ENCODE measurements at regions not wholly inside any gene's neighbourhood (a gene's known extent, or its start where the extent isn't known, plus 50 kb on each side); places are given as distances from the start of the nearest gene placed in this dataset.
"Not testable (repeated sequence)": the region's sequence is repeated elsewhere in the genome, so short reads cannot be mapped to it uniquely, and the experiment has no call there.

DNA sequence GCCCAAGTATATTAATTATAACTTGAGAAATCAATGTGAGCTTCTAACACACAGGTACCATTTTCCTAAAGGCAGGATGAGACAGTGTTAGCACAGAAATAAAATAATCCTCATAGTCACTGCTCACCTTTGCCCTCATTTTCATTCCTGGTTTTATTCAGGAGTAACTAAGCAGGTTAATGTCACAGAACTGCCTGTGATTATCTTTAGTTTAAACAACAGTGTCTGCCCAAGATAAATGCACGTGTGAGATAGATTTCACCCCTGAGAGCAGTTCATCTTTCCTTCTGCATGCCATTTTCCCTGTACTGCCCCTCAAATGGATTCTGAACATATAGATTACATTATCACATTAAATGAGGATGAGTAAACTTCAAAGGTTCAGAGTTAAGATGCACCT lies 250.7 kb downstream of the RMST start:
- no peak for DNase-seq (ENCODE audit: low read depth)

DNA sequence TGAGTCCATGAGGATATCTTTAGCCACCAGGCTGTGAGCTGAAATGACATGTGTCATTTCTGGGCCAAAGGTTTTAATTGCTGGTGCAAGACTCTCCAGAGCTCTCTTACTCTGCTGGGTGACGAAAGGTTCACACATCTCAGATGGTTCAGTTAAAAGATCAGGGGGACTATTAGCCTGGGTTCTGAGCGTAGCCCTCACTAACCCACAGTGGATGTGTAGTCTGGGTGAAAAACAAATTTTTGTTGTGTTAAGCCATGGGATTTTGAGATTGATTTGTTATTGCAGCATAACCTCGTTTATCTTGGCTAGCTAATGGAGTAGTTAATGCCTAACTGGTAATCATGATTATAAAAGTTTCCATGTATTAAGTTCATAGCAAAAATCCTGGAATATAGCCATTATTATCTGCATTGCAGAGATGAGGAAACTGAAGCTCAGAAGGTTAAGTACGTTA lies 251.5 kb downstream of the RMST start:
- no peak for DNase-seq (ENCODE audit: low read depth)

DNA sequence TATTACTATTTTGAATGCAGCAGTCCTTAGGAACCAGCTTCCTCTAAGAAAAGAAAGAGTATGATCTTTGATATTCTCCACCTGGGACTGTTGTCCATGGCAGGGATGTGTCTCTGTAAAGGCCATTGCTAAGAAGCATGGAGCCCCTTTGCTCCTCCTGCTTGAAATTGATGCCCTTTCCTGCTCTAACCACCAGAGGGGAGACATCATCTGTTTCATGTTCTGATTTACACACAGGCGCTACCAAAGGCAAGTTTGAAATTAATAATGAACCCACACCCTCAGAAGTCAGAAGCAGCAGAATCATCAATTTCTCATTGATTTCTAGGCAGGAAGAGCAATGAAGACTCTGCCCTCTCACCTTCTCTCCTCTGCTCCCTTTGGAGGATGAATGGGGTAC lies 253.8 kb downstream of the RMST start:
- DNase-seq (ENCODE audit: low read depth) = no peak

DNA sequence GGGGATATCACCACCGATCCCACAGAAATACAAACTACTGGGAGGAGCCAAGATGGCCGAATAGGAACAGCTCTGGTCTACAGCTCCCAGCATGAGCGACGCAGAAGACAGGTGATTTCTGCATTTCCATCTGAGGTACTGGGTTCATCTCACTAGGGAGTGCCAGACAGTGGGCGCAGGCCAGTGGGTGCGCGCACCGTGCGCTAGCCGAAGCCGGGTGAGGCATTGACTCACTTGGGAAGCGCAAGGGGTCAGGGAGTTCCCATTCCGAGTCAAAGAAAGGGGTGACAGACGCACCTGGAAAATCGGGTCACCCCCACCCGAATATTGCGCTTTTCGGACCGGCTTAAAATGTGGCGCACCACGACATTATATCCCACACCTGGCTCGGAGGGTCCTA lies 261.2 kb downstream of the RMST start:
- DNase-seq (ENCODE audit: low read depth) = not testable (repeated sequence)

DNA sequence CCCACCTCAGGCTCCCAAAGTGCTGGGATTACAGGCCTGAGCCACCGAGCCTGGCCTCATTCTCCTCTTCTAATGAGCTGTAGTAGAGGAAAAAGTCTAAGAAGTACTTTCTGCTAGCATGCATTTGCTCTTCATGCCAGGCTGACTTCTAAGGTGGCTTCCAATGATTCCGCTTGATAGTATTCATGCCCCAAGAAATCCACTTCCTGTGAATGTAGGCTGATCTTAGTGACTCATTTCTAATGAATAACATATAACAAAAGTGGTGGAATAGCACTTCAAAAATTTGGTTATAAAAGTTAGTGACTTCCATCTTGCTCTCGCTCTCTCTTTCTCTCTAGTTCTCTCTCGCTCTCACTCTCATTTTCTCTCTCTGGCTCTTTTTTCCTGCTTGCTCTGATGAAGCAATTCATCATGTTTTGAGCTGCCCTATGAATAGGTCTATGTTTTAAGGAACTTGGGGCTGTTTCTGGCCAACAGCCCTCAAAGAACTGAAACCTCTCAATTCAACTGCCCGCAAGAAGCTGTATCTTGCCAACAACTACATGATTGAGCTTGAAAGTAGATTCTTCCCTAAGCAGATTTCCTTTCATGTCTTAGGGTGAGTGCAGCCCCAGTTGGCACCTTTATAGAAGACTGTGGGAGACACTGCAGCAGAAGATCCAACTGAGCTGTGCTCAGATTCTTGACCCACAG lies 282.9 kb downstream of the RMST start:
- DNase-seq (ENCODE audit: low read depth) = no peak

DNA sequence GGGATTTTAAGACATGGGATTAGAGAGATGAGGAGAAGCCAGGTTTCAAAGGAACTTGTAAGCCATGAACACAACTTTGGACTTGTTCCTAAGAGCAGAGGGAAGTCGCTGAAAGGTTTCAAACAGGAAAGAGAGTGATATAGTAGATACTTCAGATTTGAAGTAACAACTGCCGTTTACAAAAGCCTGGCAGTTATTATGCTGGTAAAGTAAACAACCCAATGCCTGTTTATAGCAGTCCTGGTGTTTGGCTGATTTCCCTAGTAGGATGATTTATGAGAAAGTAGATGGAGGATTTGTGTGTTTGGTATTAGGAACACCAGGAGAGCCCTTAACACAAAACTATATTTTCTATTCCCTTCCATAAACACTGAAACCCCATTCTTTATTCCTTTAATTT lies 285.7 kb downstream of the RMST start:
- DNase-seq (ENCODE audit: low read depth) = no peak

DNA sequence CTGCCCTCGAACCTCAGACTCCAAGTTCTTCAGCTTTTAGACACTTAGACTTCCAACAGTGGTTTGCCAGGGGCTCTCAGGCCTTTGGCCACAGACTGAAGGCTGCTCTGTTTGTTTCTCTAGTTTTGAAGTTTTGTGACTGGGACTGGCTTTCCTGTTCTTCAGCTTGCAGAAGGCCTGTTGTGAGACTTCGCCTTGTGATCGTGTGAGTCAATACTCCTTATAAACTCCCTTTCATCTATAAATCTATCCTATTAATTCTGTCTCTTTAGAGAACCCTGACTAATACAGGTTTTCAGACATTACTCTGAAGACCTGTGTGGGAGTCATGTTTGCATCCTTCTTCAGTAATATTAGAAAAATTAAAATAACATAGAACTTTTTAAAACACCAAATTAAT lies 289.1 kb downstream of the RMST start:
- no peak for DNase-seq (ENCODE audit: low read depth)

DNA sequence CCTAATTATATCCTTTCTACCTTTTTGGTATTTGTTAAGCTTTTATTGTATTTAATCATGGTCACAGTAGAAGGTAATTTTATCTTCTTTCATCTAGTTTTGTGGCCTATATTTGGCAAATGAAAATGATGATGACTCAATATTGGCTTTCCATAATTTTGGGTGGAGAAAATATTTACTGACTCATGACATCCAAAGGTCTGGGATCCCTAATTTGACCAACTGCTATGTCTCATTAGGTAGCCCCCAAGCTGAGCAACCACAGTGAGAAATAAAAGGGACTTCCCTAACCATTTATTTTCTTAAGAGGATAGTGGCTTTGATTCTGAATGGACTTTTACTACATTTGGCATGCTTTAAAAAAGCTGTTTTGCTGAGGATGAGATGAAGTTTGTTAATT lies 289.5 kb downstream of the RMST start:
- DNase-seq (ENCODE audit: low read depth) = no peak

DNA sequence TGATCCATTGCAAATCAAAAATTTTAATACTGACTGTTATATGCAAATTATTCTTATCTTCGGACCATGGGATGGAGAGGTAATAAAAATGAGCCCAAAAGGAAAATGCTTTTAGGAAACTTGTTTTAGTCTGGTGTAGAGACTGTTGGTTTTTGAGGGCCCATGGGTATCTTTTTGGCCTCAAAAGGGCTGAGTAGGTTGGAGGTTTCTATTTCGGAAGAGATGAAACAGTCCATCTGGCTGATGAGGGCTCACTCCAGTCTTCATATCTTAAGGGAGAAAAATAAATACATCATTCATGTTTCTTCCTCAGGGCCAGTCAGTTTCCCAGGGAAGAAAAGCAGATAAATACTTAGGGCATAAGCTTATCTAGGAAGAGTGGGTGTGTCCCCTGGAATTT lies 290.7 kb downstream of the RMST start:
- DNase-seq (ENCODE audit: low read depth) = no peak

DNA sequence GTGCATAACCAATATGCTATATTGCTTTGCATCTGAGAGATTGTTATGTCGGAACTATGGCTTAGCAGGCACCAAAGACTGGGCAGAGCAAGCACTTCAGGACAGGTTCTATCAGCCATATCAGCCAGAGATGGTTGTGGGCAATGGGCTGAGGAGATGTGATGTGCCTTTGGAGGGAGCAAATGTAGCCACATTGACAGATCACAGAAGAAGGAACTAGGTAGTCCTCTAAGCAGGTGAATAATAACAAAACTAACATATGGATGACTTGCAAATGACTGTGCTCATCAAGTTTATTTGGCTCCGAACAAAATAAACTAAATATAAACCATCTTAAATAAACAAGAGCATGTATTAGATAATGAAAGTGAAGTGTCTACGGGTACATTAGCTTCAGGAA lies 291.7 kb downstream of the RMST start:
- no peak for DNase-seq (ENCODE audit: low read depth)

DNA sequence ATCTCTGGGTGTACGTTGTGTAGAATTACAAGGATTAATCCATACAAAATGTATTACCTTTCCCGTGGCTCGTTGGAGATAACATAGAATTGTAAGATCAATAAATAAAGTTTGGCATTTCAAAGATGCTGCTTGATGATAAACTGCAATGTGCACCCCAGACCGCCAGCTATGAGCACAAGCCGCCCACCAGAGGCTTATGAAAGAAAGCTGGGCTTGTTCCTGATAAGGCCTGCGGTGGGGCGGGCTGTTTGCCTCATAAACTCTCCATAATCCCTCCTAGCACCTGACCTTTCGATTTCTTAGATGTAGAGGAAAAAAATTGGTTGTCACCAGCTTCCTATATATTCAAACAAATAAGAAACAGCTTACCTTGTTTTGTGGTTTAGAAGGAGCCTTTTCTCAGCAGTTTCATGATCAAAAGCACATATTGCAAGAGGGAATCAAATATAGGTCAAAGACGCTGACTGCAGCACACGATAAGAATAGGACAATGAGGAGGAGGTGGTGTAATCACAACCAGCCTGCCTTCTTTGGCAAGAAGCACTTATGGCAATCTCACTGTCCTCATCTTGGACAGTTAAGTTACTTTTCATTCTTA lies 293.6 kb downstream of the RMST start:
- no peak for DNase-seq (ENCODE audit: low read depth)

DNA sequence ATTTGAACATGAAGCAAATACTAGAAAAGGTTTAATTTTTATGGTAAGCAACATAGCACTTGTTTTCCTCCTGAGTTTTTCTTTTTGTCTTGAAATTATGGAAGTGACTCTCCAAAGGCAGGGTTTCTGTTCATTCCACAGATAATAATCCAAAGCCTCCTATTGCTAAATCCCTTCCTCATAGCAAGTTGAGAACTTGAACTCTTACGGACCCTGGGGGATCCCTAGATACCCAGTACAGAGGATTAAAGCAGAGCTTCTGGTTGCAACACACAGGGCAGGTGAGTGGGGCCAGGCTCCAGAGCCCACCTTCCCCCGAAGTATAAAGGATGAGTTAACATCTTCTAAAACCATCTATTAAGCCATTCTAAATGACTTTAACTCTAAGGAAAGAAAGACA lies 294.1 kb downstream of the RMST start:
- DNase-seq (ENCODE audit: low read depth) = no peak

DNA sequence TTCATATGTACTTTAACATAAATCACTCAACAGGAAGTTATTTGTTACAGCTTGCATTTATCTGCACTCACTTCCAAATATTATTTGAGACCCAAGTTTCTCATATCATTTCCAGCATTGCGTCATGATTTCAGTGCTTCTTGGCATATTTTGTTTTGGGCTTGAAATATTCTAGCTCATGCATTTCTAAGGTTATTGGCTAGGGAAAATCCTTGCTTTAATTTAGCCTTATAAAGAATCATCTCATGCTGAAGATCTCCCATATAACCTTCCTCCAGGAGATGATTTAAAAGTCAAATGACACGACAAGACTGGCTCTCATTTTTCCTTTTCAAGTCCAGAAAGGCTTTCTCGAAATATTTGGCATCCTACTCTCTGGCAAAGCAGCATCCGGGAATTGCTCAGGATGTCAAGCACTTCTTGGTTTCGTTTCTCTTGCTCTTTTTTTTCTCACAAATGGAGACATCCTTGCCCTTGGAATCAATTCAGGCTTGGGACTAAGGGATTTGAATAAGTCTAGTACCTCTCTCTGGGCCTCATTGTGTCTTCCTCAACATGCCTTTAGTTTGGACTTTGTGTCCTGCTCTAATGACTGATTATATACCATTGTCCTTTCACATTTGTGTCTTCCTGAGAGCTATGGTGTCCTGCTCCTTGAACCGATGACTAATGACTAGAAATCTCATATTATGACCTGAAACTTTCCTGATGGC lies 295.0 kb downstream of the RMST start:
- DNase-seq (ENCODE audit: low read depth) = no peak

DNA sequence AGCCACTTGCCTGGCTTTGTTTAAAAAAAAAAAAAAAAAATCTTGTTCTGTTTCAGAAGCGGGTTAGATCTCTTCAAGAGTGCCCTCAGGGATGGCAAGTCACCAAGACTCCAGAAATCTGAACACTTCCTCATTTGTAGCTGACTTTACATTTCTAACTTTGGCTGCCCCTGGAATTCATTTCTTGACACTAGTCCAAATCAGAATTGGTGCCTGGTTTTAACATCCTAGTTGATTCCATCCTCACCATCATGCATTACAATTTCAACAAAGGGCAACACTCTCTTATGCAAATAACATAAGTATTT lies 295.5 kb downstream of the RMST start:
- DNase-seq (ENCODE audit: low read depth) = no peak

DNA sequence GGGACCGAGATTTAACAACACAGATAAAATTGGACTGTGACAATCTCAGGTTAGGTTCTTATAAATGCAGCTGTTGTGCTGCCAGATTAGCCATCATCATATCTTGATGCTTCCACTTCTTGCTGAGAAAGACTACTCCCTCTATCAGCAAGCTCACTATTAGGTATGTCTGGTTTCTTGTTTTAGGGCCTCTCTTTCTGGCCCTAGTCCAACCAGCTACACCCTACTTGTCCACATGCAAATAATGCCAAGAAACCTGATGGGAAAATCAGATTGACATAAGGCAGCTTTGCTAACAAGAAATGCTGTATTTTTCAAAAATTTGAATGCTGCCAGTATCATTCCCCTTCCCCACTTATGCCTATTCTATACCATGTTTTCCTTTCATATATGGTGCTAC lies 296.0 kb downstream of the RMST start:
- no peak for DNase-seq (ENCODE audit: low read depth)

DNA sequence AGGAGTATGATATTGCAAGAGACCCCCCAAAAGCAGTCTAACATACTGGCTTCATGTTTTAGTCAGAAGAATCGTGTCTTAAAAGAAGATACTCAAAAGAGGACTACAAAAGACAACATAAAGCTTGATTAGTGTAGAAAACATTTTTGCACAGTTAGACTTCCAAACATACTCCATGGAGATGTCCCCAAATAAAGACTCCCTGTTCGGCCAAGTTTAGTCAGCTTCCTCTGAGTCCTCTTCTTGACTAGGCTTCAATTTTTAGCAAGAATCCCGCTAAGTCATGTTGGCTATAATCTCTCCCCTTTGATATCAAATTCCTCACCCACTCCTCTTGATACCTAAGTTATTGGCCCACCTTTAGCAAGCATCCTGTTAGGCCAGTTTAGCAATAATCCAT lies 298.0 kb downstream of the RMST start:
- no peak for DNase-seq (ENCODE audit: low read depth)

DNA sequence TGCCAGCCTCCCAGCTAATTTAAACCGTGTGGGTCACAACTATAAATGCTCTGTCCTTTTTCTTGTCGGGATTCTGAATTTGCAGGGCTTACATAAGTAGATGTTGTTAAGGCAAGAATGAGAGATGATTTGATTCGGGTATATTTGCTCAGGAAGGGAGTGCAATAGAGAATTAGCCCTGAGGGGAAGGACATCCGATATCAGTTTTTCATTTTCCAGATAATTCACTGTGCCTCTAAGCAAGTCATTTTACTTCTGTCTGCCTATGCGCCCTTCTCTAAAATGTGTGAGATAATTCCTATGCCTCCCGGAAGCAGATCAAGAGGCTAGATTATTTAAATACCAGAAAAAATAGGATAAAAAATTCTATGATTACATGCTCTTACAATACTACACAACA lies 300.5 kb downstream of the RMST start:
- no peak for DNase-seq (ENCODE audit: low read depth)

DNA sequence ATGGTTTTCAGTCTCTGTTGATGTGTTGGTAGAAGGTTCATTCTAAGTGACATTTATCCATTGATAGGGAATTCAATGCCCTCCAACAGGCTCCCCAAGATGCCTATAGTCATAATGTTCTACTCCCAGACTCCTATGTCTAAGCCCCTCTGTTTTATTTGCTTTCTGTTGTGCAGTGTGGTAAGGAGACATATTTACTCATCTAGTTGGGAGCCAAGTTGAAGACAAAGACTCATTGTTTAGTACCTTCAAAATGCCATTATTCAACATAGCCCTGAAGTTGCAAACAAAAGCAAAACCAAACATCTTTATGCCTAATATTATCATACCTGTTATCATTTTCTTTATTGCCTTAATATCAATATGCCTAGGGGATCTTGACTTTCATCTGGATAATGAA lies 302.1 kb downstream of the RMST start:
- DNase-seq (ENCODE audit: low read depth) = no peak

DNA sequence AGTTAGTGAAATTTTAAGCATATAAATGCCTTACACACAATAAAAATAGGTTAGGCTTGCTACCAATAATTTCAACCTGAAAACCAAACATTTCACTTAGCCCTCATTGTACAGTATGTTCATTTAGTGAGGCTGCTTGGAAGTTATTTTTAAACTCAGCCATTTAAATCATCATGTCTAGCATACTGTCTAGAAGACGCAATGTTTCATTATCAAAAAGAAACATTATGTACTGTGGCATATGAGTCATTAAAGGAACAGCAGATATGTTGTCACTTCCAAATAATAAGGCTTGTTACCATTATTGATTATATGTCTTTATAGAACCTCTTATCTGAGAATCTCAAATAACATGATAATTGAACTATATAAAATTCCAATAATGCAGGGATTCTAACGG lies 304.7 kb downstream of the RMST start:
- DNase-seq (ENCODE audit: low read depth) = no peak

DNA sequence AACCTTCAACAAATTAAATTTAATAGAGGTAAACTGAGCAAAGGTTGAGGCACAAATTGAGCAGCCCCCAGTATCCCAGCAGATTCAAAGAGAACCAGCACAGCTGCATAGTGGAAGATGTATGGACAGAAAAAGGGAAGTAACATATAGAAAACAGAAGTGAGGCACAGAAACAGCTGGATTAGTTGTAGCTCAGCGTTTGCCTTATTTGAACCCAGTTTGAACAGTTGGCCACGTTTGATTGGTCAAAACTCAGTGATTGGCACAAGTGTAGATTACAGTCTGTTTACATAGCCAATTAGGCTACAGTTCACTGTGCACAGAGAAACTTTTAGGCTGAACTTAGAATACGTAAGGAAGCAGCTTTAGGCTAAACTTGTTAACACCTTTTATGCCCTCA lies 315.5 kb downstream of the RMST start:
- no peak for DNase-seq (ENCODE audit: low read depth)

DNA sequence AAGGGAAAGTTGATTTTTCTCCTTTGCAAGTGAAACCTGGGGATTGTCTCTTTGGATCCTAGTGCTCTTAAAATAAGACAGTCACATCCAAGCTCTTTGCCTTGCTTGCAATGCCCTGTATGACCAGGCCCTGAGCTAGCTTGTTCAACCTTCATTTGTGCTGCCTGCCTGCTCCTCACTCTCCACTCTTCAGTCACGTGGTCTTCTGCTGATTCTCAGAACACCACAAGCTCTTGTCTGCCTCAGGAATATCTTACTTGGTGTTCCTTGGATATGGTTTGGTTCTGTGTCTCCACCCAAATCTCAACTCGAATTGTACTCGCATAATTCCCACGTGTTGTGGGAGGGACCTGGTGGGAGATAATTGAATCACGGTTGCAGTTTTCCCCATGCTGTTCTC lies 318.7 kb downstream of the RMST start:
- no peak for DNase-seq (ENCODE audit: low read depth)

DNA sequence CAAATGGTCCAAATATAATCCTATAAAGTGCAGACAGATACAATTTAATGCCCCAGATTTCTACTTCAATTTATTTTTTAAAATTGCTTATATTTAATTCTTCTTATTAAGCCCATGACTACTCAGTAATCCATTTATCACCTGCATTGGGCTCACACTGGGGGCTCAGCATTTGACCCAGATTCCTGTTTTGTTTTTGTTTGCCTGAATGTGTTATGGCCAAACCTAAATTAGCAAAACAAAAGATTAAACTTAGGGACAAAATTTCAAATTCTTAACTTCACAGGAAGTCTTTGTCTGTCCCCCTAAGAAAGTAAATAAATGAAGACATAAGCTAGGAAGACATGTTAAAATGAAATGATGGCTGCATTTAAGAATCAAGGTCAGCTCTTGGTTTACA lies 322.3 kb downstream of the RMST start:
- DNase-seq (ENCODE audit: low read depth) = no peak

DNA sequence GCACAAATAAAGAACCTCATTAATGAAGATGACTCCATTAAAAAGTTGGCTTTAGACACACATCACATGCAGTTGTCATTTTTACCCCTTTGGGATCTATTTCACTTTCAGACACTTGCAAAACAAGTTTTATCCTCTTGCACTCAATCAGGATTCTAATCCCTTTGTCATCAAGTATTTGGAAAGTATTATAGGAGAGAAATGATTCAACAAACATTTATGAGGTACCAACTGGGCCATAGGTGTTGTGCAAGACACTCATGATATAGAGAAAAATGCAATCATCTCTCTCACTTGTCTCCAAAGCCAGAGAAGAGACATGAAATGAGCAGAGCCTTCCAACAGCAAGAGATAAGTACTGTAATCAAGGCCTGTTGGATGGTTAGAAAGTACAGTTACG lies 327.7 kb downstream of the RMST start:
- no peak for DNase-seq (ENCODE audit: low read depth)

DNA sequence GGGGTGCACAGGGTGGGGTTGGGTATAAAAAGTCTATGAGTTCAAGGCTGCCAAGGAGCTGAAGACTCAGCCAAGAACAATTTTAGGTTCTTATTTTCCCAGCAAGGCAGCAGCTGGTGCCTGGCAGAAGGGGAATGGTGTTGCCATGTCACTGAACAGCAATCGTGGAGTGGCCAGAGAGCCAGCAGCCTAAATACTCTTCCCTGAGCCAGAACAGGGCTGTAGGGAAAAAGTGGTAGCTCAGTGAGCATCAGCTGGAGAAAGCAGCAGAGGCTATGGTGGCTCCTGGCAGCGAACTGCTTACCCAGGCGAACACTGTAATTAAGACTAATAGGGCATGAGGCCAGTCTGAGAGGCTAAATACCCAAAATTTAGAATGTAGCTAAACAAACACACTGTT lies 334.9 kb downstream of the RMST start:
- no peak for DNase-seq (ENCODE audit: low read depth)

Measured in stimulated activated CD8-positive, alpha-beta memory T cell treated with anti-CD3 and anti-CD28 coated beads, Interleukin-15, amount 100 ng/mL, for 24 hours (primary cell).